Loucy (cell line): ENCODE measurements at regions not wholly inside any gene's neighbourhood (a gene's known extent, or its start where the extent isn't known, plus 50 kb on each side); places are given as distances from the start of the nearest gene placed in this dataset.
"Not testable (repeated sequence)": the region's sequence is repeated elsewhere in the genome, so short reads cannot be mapped to it uniquely, and the experiment has no call there.

ENCODE experiments used
- H2AFZ ChIP-seq: fragments of 200-600 bp; sonication (generic); 2 replicates; pipeline ENCODE4 v1.6.0; 2016; ENCODE audit warnings: antibody characterized with exemption, mild to moderate bottlenecking, low read length, moderate library complexity
- H3F3A ChIP-seq: fragments of 200-600 bp; 2 replicates; pipeline ENCODE4 v1.6.0; 2016; ENCODE audit warnings: antibody characterized with exemption, low read depth, mild to moderate bottlenecking
- H3K27me3 ChIP-seq: fragments of 200-600 bp; sonication (generic); 2 replicates; pipeline ENCODE4 v1.6.1; 2014; ENCODE audit warnings: low read length, mild to moderate bottlenecking; ENCODE audit not compliant: insufficient read depth, poor library complexity, severe bottlenecking
- H3K36me3 ChIP-seq: fragments of 200-600 bp; sonication (generic); 2 replicates; pipeline ENCODE4 v1.6.1; 2016; ENCODE audit warnings: low read length; ENCODE audit not compliant: insufficient read depth
- H3K4me1 ChIP-seq: fragments of 200-600 bp; sonication (generic); 2 replicates; pipeline ENCODE4 v1.5.1; 2014; ENCODE audit warnings: low read length, mild to moderate bottlenecking; ENCODE audit not compliant: insufficient read depth, poor library complexity, severe bottlenecking
- H3K4me2 ChIP-seq: fragments of 200-600 bp; sonication (generic); 2 replicates; pipeline ENCODE4 v1.6.0; 2014; ENCODE audit warnings: antibody characterized with exemption, low read length, low read depth, mild to moderate bottlenecking; ENCODE audit not compliant: poor library complexity, severe bottlenecking
- H3K4me3 ChIP-seq: fragments of 200-600 bp; sonication (generic); 2 replicates; pipeline ENCODE4 v1.5.1; 2014; ENCODE audit warnings: low read length, mild to moderate bottlenecking, mixed read lengths; ENCODE audit not compliant: poor library complexity, severe bottlenecking
- H3K79me2 ChIP-seq: fragments of 200-600 bp; sonication (generic); 2 replicates; pipeline ENCODE4 v1.6.1; 2014; ENCODE audit warnings: low read length; ENCODE audit not compliant: insufficient read depth
- H3K9ac ChIP-seq: fragments of 200-600 bp; sonication (generic); 2 replicates; pipeline ENCODE4 v1.6.0; 2014; ENCODE audit warnings: mild to moderate bottlenecking, low read depth, low read length, moderate library complexity; ENCODE audit not compliant: poor library complexity, severe bottlenecking
- H3K9me2 ChIP-seq: fragments of 200-600 bp; sonication (generic); replicated peaks from 2 replicates; pipeline ENCODE4 v1.6.1; 2016; ENCODE audit warnings: low read depth, low read length, mixed read lengths
- H3K9me3 ChIP-seq: fragments of 200-600 bp; sonication (generic); 2 replicates; pipeline ENCODE4 v1.6.1; 2014; ENCODE audit warnings: mild to moderate bottlenecking, antibody characterized with exemption, low read length, low read depth; ENCODE audit not compliant: insufficient read depth
- H4K20me1 ChIP-seq: fragments of 200-600 bp; sonication (generic); 2 replicates; pipeline ENCODE4 v1.6.0; 2014; ENCODE audit warnings: antibody characterized with exemption, low read length, mild to moderate bottlenecking; ENCODE audit not compliant: insufficient read depth, poor library complexity, severe bottlenecking
- EZH2phosphoT487 ChIP-seq: fragments of 200-600 bp; IDR thresholded peaks from 2 replicates; pipeline ENCODE4 v1.6.1; 2018; ENCODE audit warnings: antibody characterized with exemption, mild to moderate bottlenecking, moderate library complexity, borderline replicate concordance
- TF ChIP-seq, protein P1 (sequence below): fragments of 200-600 bp; sonication (generic); conservative IDR thresholded peaks from 2 replicates; pipeline ENCODE4 v1.5.1; 2014; ENCODE audit warnings: mild to moderate bottlenecking, antibody characterized with exemption, low read length

DNA sequence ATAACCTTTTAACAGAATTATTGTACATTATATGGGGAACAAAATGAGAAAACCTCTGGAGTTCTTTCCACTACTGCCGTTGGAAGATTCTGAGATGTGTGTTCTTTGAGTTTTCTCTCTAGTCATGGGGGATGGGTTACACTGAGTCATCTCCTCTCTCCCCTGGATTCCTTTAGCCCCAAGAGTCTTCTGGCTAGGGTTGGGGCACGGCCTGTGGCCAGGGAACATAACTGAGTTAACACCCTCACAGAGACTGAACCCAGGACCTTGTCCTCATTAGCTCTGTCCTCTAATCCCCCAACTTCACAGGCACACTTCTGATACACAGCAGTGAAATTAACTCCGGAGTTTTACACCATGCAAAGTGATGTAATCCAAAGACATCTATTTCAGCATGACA, 142.3 kb upstream of the F9 start:
- Histone ChIP-seq H3K4me1 (no peaks in the 10 kb centered on the region), H2AFZ (no peak overlapping the region), H3K36me3 (no peaks in the 10 kb centered on the region), H3K4me3 (no peak overlapping the region), H3K4me2 (no peak overlapping the region), H4K20me1 (no peaks in the 10 kb centered on the region), H3K9me2 (no peaks in the 10 kb centered on the region), H3K9me3 (no peaks in the 10 kb centered on the region), H3K9ac (no peak overlapping the region), H3K27me3 (no peaks in the 10 kb centered on the region), H3F3A (no peaks in the 10 kb centered on the region), H3K79me2 (no peaks in the 10 kb centered on the region)
- TF ChIP-seq, protein P1, sequence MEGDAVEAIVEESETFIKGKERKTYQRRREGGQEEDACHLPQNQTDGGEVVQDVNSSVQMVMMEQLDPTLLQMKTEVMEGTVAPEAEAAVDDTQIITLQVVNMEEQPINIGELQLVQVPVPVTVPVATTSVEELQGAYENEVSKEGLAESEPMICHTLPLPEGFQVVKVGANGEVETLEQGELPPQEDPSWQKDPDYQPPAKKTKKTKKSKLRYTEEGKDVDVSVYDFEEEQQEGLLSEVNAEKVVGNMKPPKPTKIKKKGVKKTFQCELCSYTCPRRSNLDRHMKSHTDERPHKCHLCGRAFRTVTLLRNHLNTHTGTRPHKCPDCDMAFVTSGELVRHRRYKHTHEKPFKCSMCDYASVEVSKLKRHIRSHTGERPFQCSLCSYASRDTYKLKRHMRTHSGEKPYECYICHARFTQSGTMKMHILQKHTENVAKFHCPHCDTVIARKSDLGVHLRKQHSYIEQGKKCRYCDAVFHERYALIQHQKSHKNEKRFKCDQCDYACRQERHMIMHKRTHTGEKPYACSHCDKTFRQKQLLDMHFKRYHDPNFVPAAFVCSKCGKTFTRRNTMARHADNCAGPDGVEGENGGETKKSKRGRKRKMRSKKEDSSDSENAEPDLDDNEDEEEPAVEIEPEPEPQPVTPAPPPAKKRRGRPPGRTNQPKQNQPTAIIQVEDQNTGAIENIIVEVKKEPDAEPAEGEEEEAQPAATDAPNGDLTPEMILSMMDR: no peak
- no peak for TF ChIP-seq EZH2phosphoT487

DNA sequence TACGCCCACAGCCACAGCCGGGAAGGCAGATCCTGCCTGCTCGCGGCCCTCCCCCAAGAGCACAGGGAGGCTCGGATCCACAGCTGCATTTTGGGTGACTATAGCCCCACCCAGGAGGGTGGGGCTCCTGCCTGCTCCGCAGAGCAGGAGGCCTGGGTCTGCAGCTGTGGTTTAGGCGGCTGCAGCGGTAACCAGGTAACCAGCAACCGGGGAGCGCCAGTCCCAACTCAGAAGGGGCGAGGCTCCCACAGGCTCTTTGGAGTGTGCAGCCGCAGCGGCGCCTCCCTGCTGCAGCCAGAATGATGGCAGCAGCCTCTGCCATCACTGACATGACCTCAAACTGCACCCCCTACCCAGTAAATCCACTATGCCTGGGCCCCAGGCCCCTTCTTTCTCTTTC, 148.0 kb upstream of the F9 start:
- H3K9me3 ChIP-seq: no peaks in the 10 kb centered on the region
- no peak overlapping the region for H2AFZ ChIP-seq
- no peak overlapping the region for H3K4me2 ChIP-seq
- H4K20me1 ChIP-seq: no peaks in the 10 kb centered on the region
- H3K79me2 ChIP-seq: no peaks in the 10 kb centered on the region
- H3K9ac ChIP-seq: no peak overlapping the region
- H3K27me3 ChIP-seq: no peaks in the 10 kb centered on the region
- H3K4me3 ChIP-seq: no peak overlapping the region
- no peaks in the 10 kb centered on the region for H3K36me3 ChIP-seq
- H3K4me1 ChIP-seq: no peaks in the 10 kb centered on the region
- TF ChIP-seq, protein P1: no peak
- TF ChIP-seq EZH2phosphoT487: no peak
- H3K9me2 ChIP-seq: no peaks in the 10 kb centered on the region
- no peaks in the 10 kb centered on the region for H3F3A ChIP-seq

DNA sequence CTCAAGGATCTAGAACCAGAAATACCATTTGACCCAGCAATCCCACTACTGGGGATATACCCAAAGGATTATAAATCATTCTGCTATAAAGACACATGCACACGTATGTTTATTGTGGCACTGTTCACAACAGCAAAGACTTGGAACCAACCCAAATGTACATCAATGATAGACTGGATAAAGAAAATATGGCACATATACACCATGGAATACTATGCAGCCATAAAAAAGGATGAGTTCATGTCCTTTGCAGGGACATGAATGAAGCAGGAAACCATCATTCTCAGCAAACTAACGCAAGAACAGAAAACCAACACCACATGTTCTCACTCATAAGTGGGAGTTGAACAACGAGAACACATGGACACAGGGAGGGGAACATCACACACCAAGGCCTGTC, 154.0 kb upstream of the F9 start:
- H3K27me3 ChIP-seq, H3K4me3 ChIP-seq, H3K9me2 ChIP-seq, H3K79me2 ChIP-seq, H3K4me1 ChIP-seq, H3K4me2 ChIP-seq, H3K9me3 ChIP-seq, H2AFZ ChIP-seq, H3F3A ChIP-seq, H4K20me1 ChIP-seq, H3K9ac ChIP-seq, H3K36me3 ChIP-seq: not testable (repeated sequence)

DNA sequence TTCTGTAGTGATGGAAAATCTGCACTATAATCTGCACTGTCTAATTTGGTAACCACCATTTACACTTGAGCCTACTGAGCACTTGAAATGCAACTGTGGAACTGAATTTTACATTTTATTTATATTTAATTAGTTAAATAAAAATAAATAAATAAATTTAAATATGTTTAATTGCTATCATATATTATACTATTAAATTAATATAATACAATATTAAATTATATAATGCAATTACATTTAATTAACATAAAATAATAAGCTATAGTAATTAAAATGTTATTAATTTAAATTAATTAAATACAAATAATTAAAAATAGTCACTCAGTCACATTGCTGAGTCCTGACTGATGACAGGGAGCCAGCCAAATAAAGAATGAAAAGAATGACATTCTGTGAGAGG, 170.2 kb upstream of the F9 start:
- no peak overlapping the region for H3K9ac ChIP-seq
- H3K27me3 ChIP-seq: no peaks in the 10 kb centered on the region
- no peaks in the 10 kb centered on the region for H3K9me2 ChIP-seq
- H4K20me1 ChIP-seq: no peaks in the 10 kb centered on the region
- H3K36me3 ChIP-seq: no peaks in the 10 kb centered on the region
- no peaks in the 10 kb centered on the region for H3F3A ChIP-seq
- TF ChIP-seq, protein P1: no peak
- no peak for TF ChIP-seq EZH2phosphoT487
- H3K79me2 ChIP-seq: no peaks in the 10 kb centered on the region
- H3K4me3 ChIP-seq: no peak overlapping the region
- H3K4me2 ChIP-seq: no peak overlapping the region
- no peaks in the 10 kb centered on the region for H3K4me1 ChIP-seq
- no peak overlapping the region for H2AFZ ChIP-seq
- no peaks in the 10 kb centered on the region for H3K9me3 ChIP-seq

- not testable (repeated sequence) for H3K4me1 ChIP-seq, H3K4me2 ChIP-seq
Measured at GRCh38 chrX:139342594-139342991, 187.9 kb upstream of the F9 start.

More at GRCh38 chrX:139342594-139342991, 187.9 kb upstream of the F9 start:
- not testable (repeated sequence) for H3K9me3 ChIP-seq, H3K27me3 ChIP-seq, H3K79me2 ChIP-seq, H4K20me1 ChIP-seq, H3K36me3 ChIP-seq, H2AFZ ChIP-seq, H3F3A ChIP-seq, H3K9ac ChIP-seq, H3K9me2 ChIP-seq, H3K4me3 ChIP-seq
